ENCODE measurements at regions not wholly inside any gene's neighbourhood (a gene's known extent, or its start where the extent isn't known, plus 50 kb on each side); places are given as distances from the start of the nearest gene placed in this dataset.

DNA sequence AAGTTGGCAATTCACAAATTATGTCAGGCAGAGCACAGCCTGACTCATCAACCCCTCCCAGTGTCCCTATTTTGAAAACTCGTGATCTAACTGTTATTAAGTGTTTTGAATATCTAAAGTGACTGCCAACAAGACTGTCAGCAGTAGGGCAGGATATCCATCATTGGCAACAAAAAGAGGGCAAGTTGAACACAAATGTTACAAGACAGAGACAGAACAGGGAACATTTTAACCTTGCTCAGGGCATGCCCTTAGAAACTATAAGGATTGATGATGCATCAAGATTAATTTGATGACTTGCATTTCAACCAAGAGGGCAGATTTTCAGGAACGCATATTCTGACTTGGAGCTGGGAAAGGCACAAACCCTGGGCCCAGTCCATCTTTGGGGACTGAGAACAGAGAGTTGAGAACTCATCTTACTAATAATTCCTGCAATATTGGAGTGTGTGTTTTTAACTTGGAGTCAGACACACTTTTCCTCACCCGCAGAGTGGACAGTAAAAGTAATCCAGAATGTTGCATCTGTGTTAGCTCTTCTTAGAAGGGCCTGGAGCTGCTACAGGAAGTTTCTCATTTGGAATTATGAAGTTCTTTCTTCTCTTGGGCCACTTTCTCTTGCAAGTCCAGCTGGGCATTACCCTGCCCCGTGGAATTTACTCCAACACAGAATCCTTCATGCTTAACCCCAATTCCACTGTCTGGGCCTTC, 317.2 kb downstream of the LTN1 start:
- Histone ChIP-seq H3K9me3 (ENCODE audit: insufficient read depth, low read depth, low read length) (0 out of 2 replicates have a peak, but pooled peaks cover 3% of the 10 kb centered on the region), H3K4me2 (ENCODE audit: low read depth, low read length, poor library complexity, severe bottlenecking) (no peak overlapping the region), H3K36me3 (ENCODE audit: insufficient read depth, low read length) (no peaks in the 10 kb centered on the region), H2AFZ (ENCODE audit: low read length) (no peak overlapping the region), H3K27me3 (ENCODE audit: insufficient read depth, low read length, poor library complexity, severe bottlenecking) (no peaks in the 10 kb centered on the region), H3K79me2 (ENCODE audit: insufficient read depth, low read length) (no peaks in the 10 kb centered on the region), H3K9me2 (replicated peaks; ENCODE audit: low read depth, low read length) (no peaks in the 10 kb centered on the region), H3K9ac (ENCODE audit: low read depth, low read length, poor library complexity, severe bottlenecking) (no peak overlapping the region), H4K20me1 (ENCODE audit: insufficient read depth, low read length, poor library complexity, severe bottlenecking) (no peaks in the 10 kb centered on the region), H3K4me3 (ENCODE audit: low read length, poor library complexity, severe bottlenecking) (no peak overlapping the region), H3K4me1 (ENCODE audit: insufficient read depth, low read length, poor library complexity, severe bottlenecking) (no peaks in the 10 kb centered on the region), H3F3A (ENCODE audit: low read depth) (no peaks in the 10 kb centered on the region)
- TF ChIP-seq, protein P1, sequence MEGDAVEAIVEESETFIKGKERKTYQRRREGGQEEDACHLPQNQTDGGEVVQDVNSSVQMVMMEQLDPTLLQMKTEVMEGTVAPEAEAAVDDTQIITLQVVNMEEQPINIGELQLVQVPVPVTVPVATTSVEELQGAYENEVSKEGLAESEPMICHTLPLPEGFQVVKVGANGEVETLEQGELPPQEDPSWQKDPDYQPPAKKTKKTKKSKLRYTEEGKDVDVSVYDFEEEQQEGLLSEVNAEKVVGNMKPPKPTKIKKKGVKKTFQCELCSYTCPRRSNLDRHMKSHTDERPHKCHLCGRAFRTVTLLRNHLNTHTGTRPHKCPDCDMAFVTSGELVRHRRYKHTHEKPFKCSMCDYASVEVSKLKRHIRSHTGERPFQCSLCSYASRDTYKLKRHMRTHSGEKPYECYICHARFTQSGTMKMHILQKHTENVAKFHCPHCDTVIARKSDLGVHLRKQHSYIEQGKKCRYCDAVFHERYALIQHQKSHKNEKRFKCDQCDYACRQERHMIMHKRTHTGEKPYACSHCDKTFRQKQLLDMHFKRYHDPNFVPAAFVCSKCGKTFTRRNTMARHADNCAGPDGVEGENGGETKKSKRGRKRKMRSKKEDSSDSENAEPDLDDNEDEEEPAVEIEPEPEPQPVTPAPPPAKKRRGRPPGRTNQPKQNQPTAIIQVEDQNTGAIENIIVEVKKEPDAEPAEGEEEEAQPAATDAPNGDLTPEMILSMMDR (conservative IDR thresholded peaks at IDR 0.05; ENCODE audit: low read length) = no peak

DNA sequence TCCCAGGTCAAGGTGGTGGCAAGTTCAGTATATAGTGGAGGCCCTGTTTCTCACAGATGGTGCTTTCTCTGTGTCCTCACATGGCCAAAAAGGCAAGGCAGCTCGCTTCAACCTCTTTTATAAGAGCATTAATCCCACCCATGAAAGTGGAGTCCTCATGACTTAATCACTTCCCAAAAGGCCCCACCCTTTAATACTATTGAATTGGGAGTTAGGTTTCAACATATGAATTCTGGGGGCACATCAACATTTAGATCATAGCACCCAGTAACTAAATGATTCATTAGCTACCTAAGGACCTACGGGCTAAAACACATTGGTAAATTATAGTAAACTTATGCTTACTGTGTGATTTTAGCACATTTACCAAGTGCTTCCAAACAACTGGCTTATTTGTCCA, 317.9 kb downstream of the LTN1 start:
- Histone ChIP-seq H3K36me3 (ENCODE audit: insufficient read depth, low read length) (no peaks in the 10 kb centered on the region), H3K9me2 (replicated peaks; ENCODE audit: low read depth, low read length) (no peaks in the 10 kb centered on the region), H3K4me2 (ENCODE audit: low read depth, low read length, poor library complexity, severe bottlenecking) (no peak overlapping the region), H3K4me1 (ENCODE audit: insufficient read depth, low read length, poor library complexity, severe bottlenecking) (no peaks in the 10 kb centered on the region), H2AFZ (ENCODE audit: low read length) (no peak overlapping the region), H3F3A (ENCODE audit: low read depth) (no peaks in the 10 kb centered on the region), H3K9ac (ENCODE audit: low read depth, low read length, poor library complexity, severe bottlenecking) (no peak overlapping the region), H3K9me3 (ENCODE audit: insufficient read depth, low read depth, low read length) (0 out of 2 replicates have a peak, but pooled peaks cover 3% of the 10 kb centered on the region), H3K27me3 (ENCODE audit: insufficient read depth, low read length, poor library complexity, severe bottlenecking) (no peaks in the 10 kb centered on the region), H3K79me2 (ENCODE audit: insufficient read depth, low read length) (no peaks in the 10 kb centered on the region), H3K4me3 (ENCODE audit: low read length, poor library complexity, severe bottlenecking) (no peak overlapping the region), H4K20me1 (ENCODE audit: insufficient read depth, low read length, poor library complexity, severe bottlenecking) (no peaks in the 10 kb centered on the region)
- TF ChIP-seq, protein P1 (conservative IDR thresholded peaks at IDR 0.05; ENCODE audit: low read length) = no peak
- TF ChIP-seq EZH2phosphoT487 (IDR thresholded peaks at IDR 0.05; ENCODE audit: borderline replicate concordance) = no peak

DNA sequence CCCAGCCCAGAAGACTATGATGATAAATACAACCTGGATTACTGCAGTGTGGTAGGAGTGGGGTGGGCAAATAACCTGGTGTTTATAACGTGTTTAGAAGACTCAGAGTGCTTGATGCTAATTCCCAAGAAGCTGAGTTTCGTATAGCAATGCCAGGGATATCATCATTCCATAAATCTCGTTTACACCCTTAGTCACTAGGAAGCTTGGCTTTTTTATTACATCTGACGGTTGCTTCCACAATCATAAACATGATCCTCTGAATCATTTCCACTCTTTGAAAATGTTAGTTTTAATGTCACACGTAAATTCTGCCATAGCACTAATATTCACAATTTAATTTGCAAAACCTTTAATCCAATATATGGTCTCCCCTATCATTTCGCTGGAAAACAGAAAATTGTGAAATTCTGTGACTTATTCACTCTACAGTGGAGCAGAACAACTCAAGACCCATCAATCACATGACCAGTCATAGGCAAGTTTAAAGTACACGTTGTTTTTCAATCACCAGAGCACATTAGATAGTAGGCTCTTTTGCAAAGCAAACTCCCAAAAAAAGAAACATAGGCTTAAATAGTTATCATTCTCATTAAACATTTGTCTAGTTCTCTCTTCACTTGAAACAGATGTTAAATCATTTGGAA, 321.0 kb downstream of the LTN1 start:
- H3K9me3 ChIP-seq (ENCODE audit: insufficient read depth, low read depth, low read length) = 0 out of 2 replicates have a peak, but pooled peaks cover 3% of the 10 kb centered on the region
- no peaks in the 10 kb centered on the region for H3K4me1 ChIP-seq (ENCODE audit: insufficient read depth, low read length, poor library complexity, severe bottlenecking)
- no peak overlapping the region for H2AFZ ChIP-seq (ENCODE audit: low read length)
- H3K4me3 ChIP-seq (ENCODE audit: low read length, poor library complexity, severe bottlenecking) = no peak overlapping the region
- TF ChIP-seq, protein P1 (conservative IDR thresholded peaks at IDR 0.05; ENCODE audit: low read length) = no peak
- no peak for TF ChIP-seq EZH2phosphoT487 (IDR thresholded peaks at IDR 0.05; ENCODE audit: borderline replicate concordance)
- H3K27me3 ChIP-seq (ENCODE audit: insufficient read depth, low read length, poor library complexity, severe bottlenecking) = no peaks in the 10 kb centered on the region
- no peaks in the 10 kb centered on the region for H3K9me2 ChIP-seq (replicated peaks; ENCODE audit: low read depth, low read length)
- no peaks in the 10 kb centered on the region for H3K36me3 ChIP-seq (ENCODE audit: insufficient read depth, low read length)
- H3F3A ChIP-seq (ENCODE audit: low read depth) = no peaks in the 10 kb centered on the region
- H3K79me2 ChIP-seq (ENCODE audit: insufficient read depth, low read length) = no peaks in the 10 kb centered on the region
- no peak overlapping the region for H3K9ac ChIP-seq (ENCODE audit: low read depth, low read length, poor library complexity, severe bottlenecking)
- no peak overlapping the region for H3K4me2 ChIP-seq (ENCODE audit: low read depth, low read length, poor library complexity, severe bottlenecking)
- no peaks in the 10 kb centered on the region for H4K20me1 ChIP-seq (ENCODE audit: insufficient read depth, low read length, poor library complexity, severe bottlenecking)

Measured in Loucy (cell line).